Stomach (tissue), 8 donors: ENCODE measurements at regions not wholly inside any gene's neighbourhood (a gene's known extent, or its start where the extent isn't known, plus 50 kb on each side); places are given as distances from the start of the nearest gene placed in this dataset.

Experiments
- DNase-seq, 2 donors: peaks; one replicate each; pipeline versions ENCODE4 v3.0.0 to v3.0.0-alpha.2; 2013 to 2019
- H3K27ac ChIP-seq, 5 donors: fragments of 200-600 bp in 4 of 5; sonication (generic) in 4 of 5; one replicate each; pipeline ENCODE4 v1.5.1; 2013 to 2019; ENCODE audit warnings: mild to moderate bottlenecking in 1 of 5, moderate library complexity in 1 of 5
- H3K27me3 ChIP-seq, 3 donors: fragments of 200-600 bp; sonication (generic); one replicate each; pipeline ENCODE4 v1.5.1; 2017 to 2019; ENCODE audit warnings: mixed run types in 1 of 3
- H3K36me3 ChIP-seq, 4 donors: fragments of 200-600 bp; sonication (generic); 1 replicate in 3 of 4; 2 replicates in 1 of 4; pipeline ENCODE4 v1.5.1; 2016 to 2019
- H3K4me1 ChIP-seq, 4 donors: fragments of 200-600 bp; sonication (generic); one replicate each; pipeline ENCODE4 v1.5.1; 2016 to 2019
- H3K4me3 ChIP-seq, 4 donors: fragments of 200-600 bp; sonication (generic) in 3 of 4; one replicate each; pipeline ENCODE4 v1.5.1; 2016 to 2019; ENCODE audit warnings: mild to moderate bottlenecking in 1 of 4
- H3K9me3 ChIP-seq, 4 donors: fragments of 200-600 bp; sonication (generic); one replicate each; pipeline ENCODE4 v1.5.1; 2016 to 2019
- CTCF ChIP-seq, 7 experiments: fragments of 450-650 bp in 4 of 7; fragments of 200-600 bp in 3 of 7; sonication (generic) in 3 of 7; IDR thresholded peaks; one replicate each; pipeline ENCODE4 v1.5.1; 2016 to 2019; ENCODE audit warnings: antibody characterized with exemption in 7 of 7, control low read depth in 2 of 7, mild to moderate bottlenecking in 1 of 7
- EP300 ChIP-seq: sonication (generic); formaldehyde crosslinking; IDR thresholded peaks from one replicate; pipeline ENCODE4 v1.6.1; 2017; ENCODE audit warnings: antibody characterized with exemption
- POLR2A ChIP-seq, 4 donors: fragments of 450-650 bp; IDR thresholded peaks; one replicate each; pipeline ENCODE4 v1.6.1; 2016; ENCODE audit warnings: antibody characterized with exemption in 4 of 4, control low read depth in 2 of 4, mild to moderate bottlenecking in 1 of 4, moderate library complexity in 1 of 4
- POLR2AphosphoS5 ChIP-seq, 3 donors: sonication (generic); formaldehyde crosslinking; IDR thresholded peaks; one replicate each; pipeline ENCODE4 v1.6.1; 2016; ENCODE audit warnings: antibody characterized with exemption in 3 of 3
- WGBS, 5 donors: extraction: QIAGEN DNeasy Blood & Tissue Kit in 3 of 5; methylation state at CpG; one replicate each; pipeline versions ENCODE4 v1.1.5 to v1.1.7; 2013 to 2018; 5-methylcytosine and 5-hydroxymethylcytosine counted together
- intact Hi-C: fragments of 100-400 bp; cut with DNase I; formaldehyde crosslinking; loops from one replicate; pipeline ENCODE4 v1.15.1; 2023; ENCODE audit warnings: low total_unique reads
- donor health status: healthy with polysubstance abuse.
- donor health status: Bipolar disorder and iron deficiency.
- donor health status: healthy.

- Histone ChIP-seq H3K27me3 (peaks cover 0 to 18% (median 0%) of the 10 kb centered on the region in 3 donors), H3K27ac (no peak overlapping the region), H3K36me3 (no peaks in the 10 kb centered on the region), H3K4me3 (no peak overlapping the region), H3K4me1 (no peaks in the 10 kb centered on the region), H3K9me3 (no peaks in the 10 kb centered on the region)
- intact Hi-C loops: no loop called here
- 77 to 88% (median 84%) methylated on average over 2 of the region's 2 CpGs for WGBS, 5 donors
- DNase-seq: no peak
- TF ChIP-seq POLR2A (IDR thresholded peaks at IDR 0.05) (no peak), CTCF (IDR thresholded peaks at IDR 0.05) (no peak), EP300 (no peak), POLR2AphosphoS5 (IDR thresholded peaks at IDR 0.05) (no peak)
These were observed 667.0 kb downstream of the BCL11B start for GRCh38 chr14:98605043-98605442.

DNA sequence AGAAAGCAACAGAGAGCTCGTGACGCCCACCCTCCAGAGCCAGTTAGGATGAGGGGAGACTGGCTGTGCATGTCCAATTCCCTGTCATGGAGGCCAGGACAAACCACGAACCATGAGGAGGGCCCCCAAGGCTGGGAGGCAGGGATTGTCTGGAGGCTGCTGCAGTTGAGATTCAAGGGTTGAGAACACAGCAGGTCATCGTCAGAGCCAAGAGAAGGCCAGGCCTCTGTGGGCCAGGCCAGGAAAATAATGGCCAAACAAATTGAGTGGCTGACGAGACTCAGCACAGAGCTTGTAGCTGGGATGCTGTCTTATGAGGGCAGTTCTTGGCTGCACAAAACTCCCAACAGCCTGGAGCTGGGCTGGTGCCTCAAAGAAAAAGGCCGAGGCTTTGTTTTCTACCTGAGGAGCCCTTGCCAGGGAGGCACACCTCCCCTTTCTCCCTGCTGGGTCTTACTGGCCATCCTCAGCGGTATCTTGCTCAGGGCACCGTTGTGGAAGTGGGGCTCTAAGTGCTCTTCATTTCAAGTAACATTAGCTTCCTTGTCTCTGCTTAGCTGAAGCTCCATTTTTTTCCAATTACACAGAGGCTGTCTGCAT is 665.9 kb downstream of the BCL11B start:
- 50 to 72% (median 55%) methylated on average over 7 to 8 of the region's 8 CpGs for WGBS, 5 donors
- no peak for DNase-seq
- H3K27me3 ChIP-seq: peaks cover 0 to 18% (median 0%) of the 10 kb centered on the region in 3 donors
- H3K9me3 ChIP-seq: no peaks in the 10 kb centered on the region
- H3K4me1 ChIP-seq: no peaks in the 10 kb centered on the region
- H3K27ac ChIP-seq: no peak overlapping the region
- no peaks in the 10 kb centered on the region for H3K36me3 ChIP-seq
- no peak overlapping the region for H3K4me3 ChIP-seq
- intact Hi-C loops: no loop called here
- no peak for TF ChIP-seq EP300
- no peak for TF ChIP-seq CTCF (IDR thresholded peaks at IDR 0.05)
- no peak for TF ChIP-seq POLR2A (IDR thresholded peaks at IDR 0.05)
- no peak for TF ChIP-seq POLR2AphosphoS5 (IDR thresholded peaks at IDR 0.05)

DNA sequence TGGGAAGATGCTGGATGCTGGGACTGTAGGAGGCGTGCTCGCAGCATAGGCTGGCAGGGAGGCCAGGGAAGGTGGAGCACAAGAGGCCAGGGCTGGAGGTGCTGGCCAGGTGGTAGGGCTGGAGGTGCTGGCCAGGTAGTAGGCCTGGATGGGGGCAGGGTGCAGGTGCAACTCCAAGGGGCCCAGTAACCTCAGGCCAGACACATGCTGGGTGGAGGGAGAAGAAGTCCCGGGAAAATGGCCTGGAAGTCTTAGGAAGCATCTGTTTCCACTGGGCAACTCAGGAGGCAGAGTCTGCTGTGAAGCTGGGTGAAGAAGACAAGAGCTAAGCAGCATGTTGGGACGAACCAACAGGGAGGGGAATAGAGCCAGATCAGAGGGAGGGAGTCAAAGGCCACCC is 665.2 kb downstream of the BCL11B start:
- intact Hi-C loops: no loop called here
- H3K9me3 ChIP-seq: no peaks in the 10 kb centered on the region
- no peak for TF ChIP-seq POLR2A (IDR thresholded peaks at IDR 0.05)
- TF ChIP-seq POLR2AphosphoS5 (IDR thresholded peaks at IDR 0.05): no peak
- TF ChIP-seq EP300: no peak
- no peak for TF ChIP-seq CTCF (IDR thresholded peaks at IDR 0.05)
- H3K27ac ChIP-seq: no peak overlapping the region
- no peak for DNase-seq
- peaks cover 0 to 14% (median 0%) of the 10 kb centered on the region in 3 donors for H3K27me3 ChIP-seq
- H3K4me1 ChIP-seq: no peaks in the 10 kb centered on the region
- WGBS, 5 donors: 55 to 83% (median 79%) methylated on average over 4 of the region's 4 CpGs
- H3K4me3 ChIP-seq: no peak overlapping the region
- H3K36me3 ChIP-seq: no peaks in the 10 kb centered on the region

GRCh38 chr14:98607341-98607910 is 664.6 kb downstream of the BCL11B start:
- 39 to 73% (median 60%) methylated on average over 2 to 4 of the region's 4 CpGs for WGBS, 5 donors

More at GRCh38 chr14:98607341-98607910, 664.6 kb downstream of the BCL11B start:
- no peak overlapping the region for H3K4me3 ChIP-seq
- no peak for DNase-seq
- TF ChIP-seq EP300: no peak
- no peak for TF ChIP-seq CTCF (IDR thresholded peaks at IDR 0.05)
- TF ChIP-seq POLR2AphosphoS5 (IDR thresholded peaks at IDR 0.05): no peak
- TF ChIP-seq POLR2A (IDR thresholded peaks at IDR 0.05): no peak
- H3K36me3 ChIP-seq: no peaks in the 10 kb centered on the region
- H3K27ac ChIP-seq: no peak overlapping the region
- H3K27me3 ChIP-seq: peaks cover 0 to 10% (median 0%) of the 10 kb centered on the region in 3 donors
- H3K4me1 ChIP-seq: no peaks in the 10 kb centered on the region
- intact Hi-C loops: no loop called here
- no peaks in the 10 kb centered on the region for H3K9me3 ChIP-seq
